Stimulated activated CD8-positive, alpha-beta memory T cell treated with anti-CD3 and anti-CD28 coated beads, Interleukin-4, amount 100 ng/mL, for 1 hour (primary cell): ENCODE measurements at regions not wholly inside any gene's neighbourhood (a gene's known extent, or its start where the extent isn't known, plus 50 kb on each side); places are given as distances from the start of the nearest gene placed in this dataset.

ENCODE experiments used
- DNase-seq, 2 donors: peaks; one replicate each; pipeline ENCODE4 v3.0.0-alpha.2; 2020; ENCODE audit warnings: low read depth in 2 of 2, low spot score in 1 of 2

DNA sequence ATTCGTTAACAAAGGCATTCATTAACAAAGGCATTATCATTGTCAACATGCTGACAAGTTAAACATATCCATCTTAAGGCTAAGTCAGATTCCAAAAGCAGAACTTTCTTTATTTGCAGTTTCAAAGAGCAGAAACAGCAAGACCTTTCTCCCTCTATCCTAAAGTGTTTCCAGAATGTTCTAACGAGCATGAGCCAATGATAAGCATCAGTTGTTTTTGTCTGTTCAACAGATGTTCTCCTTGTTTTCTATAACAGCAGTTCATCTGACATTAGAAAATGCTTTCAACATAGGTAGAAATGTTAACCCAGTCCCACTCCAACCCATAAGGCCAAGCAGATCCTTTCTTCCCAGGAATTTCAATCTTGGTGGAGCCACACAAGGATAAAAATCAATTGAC, 77.6 kb upstream of the POMGNT2 start:
- no peak for DNase-seq

DNA sequence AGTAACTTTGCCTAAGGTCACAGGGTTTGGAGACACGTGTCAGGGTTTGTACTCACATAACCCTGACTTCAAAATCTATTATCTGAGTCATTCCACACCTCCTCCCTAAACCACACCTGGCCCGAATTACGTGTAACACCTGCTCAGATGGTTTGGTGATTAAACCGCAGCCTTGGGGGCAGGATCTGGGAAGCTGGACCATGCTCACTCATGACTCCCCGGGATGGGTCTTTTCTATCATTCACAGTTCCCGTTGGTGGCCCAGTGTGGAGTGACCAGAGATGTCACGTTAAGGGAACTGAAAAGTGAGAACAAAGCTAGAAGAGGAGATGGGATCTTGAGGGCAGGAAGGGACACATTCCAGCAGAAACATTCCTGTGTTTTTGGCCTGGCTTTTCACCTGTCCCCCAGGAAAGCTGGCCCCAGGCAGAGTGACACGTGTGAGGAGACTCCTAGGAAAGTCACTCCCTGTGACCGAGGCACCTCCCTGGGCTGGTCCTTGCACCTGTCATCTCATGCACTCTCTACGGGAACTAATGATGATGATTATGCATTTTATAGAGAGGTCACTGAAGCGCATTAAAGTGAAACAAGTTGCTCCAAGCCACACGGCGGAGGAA, 75.4 kb upstream of the POMGNT2 start:
- DNase-seq, result no peak

DNA sequence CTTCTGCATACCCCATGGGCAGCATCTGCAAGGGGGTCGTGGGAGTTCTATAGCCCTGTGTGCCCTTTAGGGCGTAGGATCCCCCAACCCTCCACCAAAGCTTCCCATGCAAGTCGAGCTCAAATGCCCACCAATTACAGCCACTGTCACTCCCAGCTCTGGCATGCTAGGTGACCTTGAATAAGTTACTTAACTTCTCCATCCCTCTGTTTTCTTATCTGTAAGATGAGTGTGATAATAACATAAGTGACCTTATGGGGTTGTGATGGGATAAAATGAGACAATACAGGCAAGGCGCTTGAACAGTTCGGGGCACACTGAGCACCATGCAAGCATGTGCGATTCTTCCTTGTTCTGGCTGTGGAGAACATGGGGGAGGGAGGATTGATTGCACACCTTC, 74.8 kb upstream of the POMGNT2 start:
- DNase-seq, result no peak

DNA sequence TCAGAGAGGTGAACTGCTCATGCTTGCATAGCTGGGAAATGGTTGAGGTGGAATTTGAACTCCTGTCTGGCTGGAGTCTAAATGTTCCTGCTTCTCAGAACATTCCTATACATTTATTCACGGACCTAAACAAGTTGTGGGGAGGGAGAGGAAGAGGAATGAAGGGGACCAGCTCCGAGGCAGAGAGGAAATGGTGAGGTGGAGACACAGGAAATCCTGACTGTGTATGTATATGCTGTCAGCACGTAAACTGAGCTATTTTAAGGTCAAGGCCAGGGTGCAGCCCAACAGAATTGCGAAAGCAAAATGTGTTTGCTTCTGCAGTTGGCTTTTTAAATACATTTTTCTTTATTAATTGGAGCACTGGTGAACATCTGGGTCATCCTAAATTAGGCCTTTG, 74.1 kb upstream of the POMGNT2 start:
- peak in 1 of 2 donors; percentile 14 for DNase-seq

DNA sequence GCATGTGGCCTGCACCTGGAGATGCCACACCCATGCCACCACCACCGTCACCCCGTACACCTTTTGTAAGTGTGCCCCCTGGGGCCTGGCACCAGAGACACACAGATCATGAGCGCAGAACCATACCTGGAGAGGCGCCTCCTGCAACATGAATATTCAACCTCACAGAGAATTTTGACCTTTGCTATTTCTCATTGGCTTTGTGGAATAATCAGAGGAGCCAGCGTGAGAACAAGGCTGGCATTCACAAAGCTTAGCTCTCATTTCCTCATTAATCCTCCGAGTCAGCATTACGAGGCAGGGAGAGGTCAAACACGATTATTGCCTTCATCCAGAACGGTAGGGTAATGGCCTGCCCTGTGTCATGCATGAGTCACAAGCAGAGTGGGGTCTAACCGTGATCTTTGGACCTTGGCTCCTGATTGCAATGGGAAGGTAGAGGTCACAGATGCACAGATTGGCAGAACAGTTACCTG, 73.0 kb upstream of the POMGNT2 start:
- DNase-seq, result no peak

DNA sequence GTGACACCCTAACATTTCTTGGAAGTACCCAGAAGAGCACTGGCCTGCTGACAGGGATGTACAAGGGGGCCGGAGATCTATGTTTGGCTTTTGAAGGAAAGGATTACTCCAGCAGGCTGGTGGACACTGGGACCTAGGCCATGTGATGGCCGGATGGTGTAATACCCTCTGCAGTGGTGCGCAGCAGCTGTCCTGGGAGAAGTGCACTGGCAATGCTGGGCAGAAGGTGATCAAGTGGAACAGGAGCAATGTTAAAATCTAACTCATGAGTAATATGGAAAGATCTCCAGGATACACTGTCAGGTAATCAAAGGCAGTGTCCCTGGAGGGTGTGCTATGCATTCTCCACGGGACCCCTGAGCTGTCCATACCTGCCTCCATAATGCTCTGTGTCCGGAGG, 71.2 kb upstream of the POMGNT2 start:
- no peak for DNase-seq

DNA sequence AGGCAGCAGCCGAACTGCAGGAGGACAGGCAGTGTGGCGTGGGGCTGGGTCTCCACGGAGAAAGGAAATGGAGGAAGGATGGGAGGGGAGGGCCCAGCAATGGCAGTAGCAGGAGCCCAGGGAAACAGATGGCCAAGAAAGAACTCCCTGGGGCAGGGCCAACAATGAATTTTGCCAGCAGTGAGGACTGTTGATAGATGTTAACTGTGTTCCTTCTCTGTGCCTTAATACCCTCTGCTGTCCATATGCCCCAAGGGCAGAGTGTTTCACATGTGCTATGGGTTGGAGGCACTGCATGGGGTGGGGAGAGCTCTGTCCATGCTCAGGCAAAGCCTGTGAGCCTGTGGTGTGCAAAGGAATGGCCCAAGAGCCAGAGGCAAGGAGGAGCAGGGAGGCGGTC, 70.8 kb upstream of the POMGNT2 start:
- no peak for DNase-seq

DNA sequence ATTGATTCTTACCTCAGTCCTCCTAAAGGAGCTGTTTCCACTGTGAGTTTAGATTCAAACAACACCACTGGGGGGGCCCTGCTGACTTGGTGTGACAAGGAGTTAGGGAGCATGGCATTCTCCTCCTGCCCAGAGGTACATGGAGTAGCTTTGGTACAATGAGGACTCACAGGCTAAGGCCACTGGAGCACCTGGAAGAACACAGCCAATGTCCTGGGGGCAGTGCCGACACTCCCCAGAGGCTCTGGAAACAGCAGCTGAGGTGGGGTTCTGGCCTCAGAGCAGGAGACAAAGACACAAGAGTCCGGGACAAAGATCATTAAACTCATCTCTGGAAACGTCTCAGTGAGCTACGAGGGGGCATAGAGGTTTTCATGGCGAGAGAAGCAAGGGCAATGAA, 69.7 kb upstream of the POMGNT2 start:
- DNase-seq, result no peak

DNA sequence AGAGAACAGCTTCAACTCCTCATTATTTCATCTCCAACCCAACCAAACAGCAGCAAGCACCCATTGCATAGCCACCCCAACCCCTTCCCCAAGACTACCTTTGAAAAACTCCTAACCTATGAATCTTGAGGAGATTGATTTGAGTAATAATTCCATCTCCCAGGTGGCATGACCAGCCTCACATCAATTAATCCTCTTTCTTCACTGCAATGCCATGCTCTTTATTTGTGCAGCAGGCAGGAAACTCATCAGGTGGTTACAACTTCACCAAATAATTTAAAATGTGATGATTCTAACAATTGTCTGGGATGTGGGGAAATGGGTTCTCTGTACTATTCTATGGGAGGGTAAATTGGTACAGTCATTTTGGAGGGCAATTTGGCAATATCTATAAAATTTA, 68.1 kb upstream of the POMGNT2 start:
- DNase-seq, result no peak

DNA sequence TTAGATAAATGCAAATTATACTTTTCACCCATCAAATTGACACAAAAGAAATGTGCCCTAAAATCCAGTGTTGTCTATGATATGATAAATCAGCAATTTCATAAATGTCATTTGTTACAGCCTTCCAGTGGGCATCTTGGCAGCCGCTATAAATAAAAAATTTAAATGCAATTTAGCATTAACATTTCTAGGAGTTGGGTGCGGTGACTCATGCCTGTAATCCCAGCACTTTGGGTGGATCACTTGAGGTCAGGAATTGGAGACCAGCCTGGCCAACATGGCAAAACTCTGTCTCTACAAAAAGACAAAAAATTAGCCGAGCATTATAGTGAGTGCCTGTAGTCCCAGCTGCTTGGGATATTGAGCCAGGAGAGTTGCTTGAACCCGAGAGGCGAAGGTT, 65.9 kb upstream of the POMGNT2 start:
- DNase-seq, result no peak

DNA sequence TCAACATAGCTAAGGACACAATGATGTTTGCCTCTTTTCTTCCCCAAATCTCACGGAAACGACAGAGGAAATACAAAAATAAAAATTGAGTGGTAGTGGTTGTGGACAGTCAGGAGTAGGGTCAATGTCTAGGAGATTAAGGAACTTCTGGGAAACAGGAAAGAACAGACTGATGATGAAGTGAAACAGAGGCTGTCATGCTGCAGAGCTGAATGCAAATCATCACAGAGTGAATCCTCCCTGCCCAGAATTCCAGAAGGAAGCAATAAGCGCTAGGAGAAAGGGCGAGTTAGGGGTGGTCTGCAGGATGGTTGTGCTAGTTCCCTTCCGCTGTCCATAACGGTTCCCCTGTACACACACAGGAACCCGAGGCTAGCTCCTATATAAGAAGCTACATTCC, 64.7 kb upstream of the POMGNT2 start:
- no peak for DNase-seq

DNA sequence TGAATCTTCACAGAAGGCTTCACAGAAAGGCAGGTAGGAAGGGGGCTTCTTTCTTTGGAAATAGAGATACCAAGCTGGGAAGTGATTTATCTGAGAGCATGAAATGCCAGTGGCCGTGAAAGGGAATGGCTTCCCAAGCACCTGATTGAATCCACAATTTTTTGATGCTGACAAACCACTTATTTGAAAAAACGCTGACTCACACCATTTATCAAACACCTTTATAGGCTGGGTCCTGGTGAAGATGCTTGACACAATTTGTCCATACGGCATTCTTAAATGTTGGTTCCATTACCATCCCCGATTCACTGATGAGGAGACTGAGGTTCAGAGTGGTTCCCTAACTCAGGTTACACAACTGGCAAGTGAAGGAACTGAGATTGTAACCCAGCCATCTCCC, 64.1 kb upstream of the POMGNT2 start:
- DNase-seq, result no peak

DNA sequence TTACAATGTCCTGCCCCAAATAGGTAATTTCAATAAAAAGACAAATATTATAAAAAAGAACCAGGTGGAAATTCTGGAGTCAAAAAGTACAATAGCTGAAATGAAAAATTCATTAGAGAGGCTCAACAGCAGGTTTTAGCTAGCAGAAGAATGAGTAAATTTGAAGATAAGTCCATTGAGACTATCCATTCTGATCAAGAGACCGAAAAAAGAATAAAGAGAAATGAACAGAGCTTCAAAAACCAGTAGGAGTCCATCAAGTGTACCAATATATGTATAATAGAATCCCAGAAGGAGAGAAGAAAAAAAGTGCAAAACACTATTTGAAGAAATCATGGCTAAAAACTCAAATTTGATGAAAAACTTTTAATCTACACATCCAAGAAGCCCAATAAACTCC, 60.5 kb upstream of the POMGNT2 start:
- DNase-seq, result no peak

DNA sequence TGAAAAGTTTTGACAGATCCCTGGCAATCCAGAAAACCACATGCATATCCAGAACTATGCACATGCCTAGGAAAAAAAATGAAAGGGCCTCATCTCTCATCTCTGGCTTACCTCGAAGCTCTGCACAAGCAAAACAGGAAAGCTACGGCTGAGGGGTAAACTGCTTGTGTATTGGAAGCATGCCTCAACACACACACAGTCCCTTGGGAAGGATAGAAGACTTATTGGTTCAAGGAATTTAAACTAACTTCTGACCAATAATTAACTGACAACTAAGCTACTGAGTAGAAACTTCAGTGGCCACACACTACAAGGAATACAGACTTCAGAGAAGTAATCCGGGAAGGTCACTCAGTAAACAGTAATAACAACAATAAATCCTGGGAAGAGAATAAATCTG, 59.9 kb upstream of the POMGNT2 start:
- DNase-seq, result no peak

DNA sequence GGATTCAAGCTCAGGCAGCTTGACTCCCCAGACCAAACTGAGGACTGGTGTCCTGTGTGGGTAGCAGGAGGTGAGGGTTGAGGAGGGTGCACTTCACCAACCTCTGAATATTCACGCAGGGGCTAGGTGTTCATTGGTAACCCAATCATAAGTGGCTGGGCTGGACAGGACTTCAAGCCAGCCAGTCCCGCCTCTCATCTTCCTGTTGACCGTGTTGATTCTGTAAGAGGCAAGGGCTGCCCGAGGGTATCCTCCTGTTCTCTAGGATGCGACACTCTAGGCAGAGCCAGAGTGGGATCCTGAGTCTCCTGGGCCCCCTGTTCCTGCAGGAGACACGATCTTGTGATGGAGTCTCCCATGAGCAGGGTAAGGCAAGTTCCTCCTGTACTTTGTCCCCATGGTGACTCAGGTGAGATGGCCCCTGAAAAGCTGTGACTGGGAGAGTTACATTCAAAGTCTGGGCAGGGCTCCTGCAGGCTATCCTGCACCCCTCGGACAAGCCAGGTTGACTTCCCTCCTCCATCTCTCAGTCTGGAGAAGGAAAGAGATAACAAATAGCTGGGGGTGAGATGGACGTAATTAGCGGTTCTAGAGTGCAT, 58.1 kb upstream of the POMGNT2 start:
- no peak for DNase-seq

DNA sequence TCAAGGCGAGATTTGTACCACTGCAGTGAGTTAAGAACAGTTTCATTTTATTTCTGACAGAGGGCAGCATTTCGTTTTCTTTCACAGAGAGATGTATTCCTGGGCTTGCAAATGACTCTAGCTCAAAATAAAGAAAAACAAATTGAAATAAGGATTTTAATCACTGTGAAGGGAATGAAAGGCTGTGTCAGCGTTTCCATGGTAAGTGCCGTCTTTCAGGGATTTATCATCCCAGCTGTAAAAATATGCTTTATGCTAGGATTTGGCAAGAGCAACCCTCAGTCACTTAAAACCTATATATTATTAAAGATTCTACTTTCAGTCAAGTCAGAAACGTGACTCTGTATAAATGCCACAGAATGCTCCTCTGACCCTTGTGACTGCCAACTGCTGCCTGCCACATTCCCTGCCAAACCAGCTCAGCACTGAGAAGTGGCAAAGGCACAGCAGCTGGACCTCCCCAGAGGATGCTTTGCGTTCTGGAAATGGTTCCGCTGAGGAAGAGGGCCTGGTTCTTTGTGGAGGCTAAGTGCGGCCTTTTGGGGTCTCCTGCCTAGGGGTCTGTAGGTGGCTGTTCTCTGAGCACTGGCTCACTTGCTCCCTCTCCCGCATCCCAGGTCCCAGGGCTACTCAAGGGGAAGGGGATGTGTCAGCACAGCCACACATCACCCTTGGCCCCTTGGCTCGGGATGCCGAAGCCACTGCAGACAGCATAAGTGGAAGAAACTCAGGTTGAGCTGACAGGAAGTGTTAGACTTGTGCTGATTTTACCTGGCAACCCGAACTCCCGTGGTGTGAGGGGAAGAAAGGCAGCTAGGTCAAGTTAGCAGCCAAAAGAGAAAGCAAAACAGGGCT, 56.6 kb upstream of the POMGNT2 start:
- peak in 1 of 2 donors; percentile 9 for DNase-seq

DNA sequence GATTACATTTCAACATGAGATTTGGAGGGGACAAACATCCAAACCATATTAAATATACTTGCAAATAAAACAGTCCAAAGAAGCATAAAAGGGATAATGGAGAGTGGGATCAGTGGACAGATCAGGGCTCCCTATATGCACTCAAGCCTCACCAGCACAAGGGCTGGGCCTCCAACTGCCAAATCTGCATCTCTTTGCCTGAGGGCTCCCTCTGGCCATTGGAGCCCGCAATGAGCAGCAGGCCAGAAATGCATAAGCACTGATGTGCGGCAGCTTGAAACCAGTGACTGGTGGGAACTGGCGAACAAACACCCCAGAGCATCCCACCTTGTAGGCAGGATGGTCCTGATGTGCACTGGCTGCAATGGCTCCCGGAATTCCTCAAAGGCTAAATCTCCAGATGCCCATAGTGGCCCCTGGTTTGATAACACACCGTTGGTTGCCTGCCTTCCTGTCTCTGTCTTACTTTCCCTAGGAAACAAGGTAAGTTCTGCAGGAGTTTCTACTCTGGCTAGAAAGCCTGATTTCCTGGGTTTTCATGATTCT, 55.9 kb upstream of the POMGNT2 start:
- no peak for DNase-seq

DNA sequence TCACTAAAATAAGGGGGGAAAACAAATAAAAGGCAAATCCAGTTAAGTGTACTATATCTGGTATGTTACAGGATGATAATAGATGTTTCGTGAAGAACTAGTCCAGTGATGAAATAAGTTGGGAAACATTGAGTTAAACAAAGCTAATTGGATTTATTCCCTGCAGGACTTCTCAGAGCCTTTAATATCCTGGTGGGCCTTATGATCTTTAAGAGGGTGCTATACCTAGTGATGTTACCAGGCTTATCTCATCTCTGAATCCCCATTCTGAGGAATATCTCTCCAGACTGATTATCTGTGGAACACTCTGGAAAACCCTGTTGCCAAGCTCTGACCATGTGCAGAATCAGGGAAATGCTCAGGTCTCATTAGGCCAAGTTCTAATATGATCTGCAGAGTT, 54.8 kb upstream of the POMGNT2 start:
- DNase-seq, result no peak

DNA sequence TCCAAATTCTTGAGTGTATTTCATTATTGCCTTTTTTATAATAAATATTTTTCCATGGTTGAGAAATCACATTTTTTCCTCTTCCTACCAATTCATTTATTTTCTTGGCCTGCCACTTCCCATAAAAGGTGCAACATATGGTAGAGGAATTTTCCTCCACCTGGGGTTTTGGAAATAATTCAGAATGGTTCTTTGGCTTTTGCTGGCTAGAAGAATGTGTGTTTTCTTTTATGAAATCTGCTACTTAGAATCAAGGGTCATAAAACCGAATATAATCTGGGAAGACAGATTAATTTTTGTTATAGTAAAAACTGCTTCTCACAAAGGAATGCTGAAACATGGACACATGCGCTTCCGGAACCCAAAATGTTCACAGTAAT, 54.0 kb upstream of the POMGNT2 start:
- DNase-seq, result no peak

DNA sequence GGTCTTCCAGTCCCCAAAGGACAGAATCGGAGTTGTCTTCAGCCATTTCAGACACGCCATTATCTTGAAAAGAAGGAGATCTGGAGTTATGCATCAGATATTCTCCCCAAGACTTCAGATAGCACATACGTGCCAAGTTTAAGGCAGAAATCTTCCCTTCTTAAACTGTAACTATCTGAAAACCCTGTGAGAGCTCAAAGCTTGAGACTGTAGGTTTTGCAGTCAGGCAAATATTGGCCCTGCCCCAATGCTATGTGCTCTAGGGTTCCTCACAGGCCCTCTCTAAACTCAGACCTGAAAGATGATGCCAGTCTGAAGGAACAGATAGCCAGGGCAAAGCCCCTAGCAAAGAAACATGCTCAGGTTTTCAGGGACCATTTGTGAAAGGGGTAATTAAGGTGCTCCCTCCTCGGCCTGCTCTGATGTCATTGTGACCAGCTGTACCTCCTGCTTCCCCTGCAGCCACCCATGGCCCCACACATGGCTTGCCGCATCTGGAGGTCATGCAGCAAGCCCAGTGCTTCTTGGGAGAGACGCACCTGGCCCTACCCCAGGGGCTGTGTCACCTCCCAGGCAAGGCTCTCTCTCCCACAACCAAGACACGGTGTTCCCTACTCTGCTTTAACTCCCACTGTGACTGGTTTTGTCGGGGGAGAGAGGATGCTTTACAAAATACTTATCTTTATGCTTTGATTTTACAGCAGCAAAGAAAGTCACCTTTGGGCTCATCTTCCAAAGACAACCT, 53.4 kb upstream of the POMGNT2 start:
- DNase-seq, result no peak

DNA sequence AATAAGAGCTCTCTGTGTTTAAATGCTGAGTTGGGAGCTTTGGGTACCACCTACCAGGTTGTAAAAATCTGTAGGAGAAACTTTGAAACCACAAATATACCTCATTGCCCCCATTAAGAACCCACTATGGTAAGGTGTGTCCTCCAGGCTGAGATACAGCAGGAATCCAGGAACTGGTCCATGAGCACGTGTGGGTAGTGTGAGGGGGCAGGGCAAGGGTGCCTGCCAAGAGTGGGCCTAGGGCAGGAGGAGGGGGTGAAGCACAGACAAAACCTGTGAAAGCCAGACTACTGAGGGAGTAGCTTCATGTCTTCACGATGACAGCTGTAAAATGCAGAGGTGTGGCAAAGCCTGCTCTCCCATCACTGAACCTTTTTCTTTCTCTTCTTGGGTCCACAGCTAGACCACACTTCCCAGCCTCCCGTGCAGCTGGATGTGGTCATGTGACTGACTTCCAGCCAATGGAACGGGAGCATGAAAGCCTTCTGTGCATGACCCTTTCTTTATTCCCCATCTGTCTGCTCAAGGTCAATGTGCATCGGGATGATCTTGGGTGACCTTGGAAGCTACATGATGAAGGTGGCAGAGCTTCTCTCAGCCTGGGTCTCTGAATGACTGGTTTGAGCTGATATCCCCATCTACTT, 51.1 kb upstream of the POMGNT2 start:
- no peak for DNase-seq
